ENCODE measurements at regions not wholly inside any gene's neighbourhood (a gene's known extent, or its start where the extent isn't known, plus 50 kb on each side); places are given as distances from the start of the nearest gene placed in this dataset.

DNA sequence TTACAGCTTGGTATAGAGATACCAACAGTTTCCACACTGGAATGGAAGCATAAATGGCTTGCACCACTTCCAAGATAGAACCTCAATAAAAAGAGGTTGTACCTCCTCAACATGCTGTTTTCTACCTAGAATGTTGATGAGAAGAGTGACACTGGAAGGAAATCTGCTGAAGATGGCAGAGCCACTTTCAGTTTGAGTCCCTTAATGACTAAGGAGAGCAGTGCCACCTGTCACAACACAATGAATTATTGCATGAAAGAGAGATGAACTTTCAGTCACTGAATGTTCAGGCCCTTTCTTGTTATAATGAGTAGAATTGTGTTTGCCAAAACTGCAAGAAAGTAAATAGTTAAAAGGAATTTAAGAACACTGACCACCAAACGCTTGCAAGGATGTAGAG lies 958.5 kb downstream of the DTWD2 start:
- DNase-seq (ENCODE audit: extremely low spot score), result no peak
- ChIA-PET CTCF (no interaction called here), POLR2A (no interaction called here)
- no peak for TF ChIP-seq LEF1 (IDR thresholded peaks at IDR 0.05; ENCODE audit: borderline replicate concordance)
- no peak for TF ChIP-seq HDGF (IDR thresholded peaks at IDR 0.05; ENCODE audit: borderline replicate concordance)
- TF ChIP-seq L3MBTL2 (conservative IDR thresholded peaks at IDR 0.05), result no peak
- no peak for TF ChIP-seq SP1 (IDR thresholded peaks at IDR 0.05)
- TF ChIP-seq SUZ12 (IDR thresholded peaks at IDR 0.05), result no peak
- TF ChIP-seq FOXM1 (IDR thresholded peaks at IDR 0.05; ENCODE audit: borderline replicate concordance), result no peak
- TF ChIP-seq, protein P1, sequence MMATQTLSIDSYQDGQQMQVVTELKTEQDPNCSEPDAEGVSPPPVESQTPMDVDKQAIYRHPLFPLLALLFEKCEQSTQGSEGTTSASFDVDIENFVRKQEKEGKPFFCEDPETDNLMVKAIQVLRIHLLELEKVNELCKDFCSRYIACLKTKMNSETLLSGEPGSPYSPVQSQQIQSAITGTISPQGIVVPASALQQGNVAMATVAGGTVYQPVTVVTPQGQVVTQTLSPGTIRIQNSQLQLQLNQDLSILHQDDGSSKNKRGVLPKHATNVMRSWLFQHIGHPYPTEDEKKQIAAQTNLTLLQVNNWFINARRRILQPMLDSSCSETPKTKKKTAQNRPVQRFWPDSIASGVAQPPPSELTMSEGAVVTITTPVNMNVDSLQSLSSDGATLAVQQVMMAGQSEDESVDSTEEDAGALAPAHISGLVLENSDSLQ (IDR thresholded peaks at IDR 0.05), result no peak
- TF ChIP-seq ARNT (IDR thresholded peaks at IDR 0.05), result no peak
- no peak for TF ChIP-seq FOXA1 (IDR thresholded peaks at IDR 0.05)
- no peak for TF ChIP-seq FOXK2 (IDR thresholded peaks at IDR 0.05)

DNA sequence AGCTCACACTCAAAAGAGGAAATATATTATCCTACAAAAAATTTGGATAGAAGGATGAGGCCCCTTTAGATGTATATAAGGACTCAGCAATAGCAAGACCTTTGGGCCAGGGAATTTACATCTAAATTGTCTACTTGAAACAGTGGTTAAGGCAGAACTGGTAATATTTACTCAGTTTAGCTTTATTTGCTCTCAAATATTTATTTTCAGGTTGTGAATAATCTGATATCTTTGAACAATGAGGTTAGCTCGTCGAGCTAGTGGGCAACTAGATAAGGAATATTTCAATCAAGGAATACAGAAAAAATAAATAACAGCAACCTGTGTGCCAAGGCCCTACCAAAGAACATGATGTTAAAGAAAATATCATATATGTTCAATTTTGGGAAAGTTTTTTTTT lies 966.3 kb downstream of the DTWD2 start:
- no peak for DNase-seq (ENCODE audit: extremely low spot score)
- no peak for TF ChIP-seq ELF4 (IDR thresholded peaks at IDR 0.05)
- CTCF ChIA-PET, result no interaction called here
- POLR2A ChIA-PET, result no interaction called here

GRCh38 chr5:118017536-118017935 lies 970.8 kb downstream of the DTWD2 start:
- no peak for DNase-seq (ENCODE audit: extremely low spot score)
- TF ChIP-seq L3MBTL2 (conservative IDR thresholded peaks at IDR 0.05) (no peak), SP1 (IDR thresholded peaks at IDR 0.05) (no peak), ZNF384 (IDR thresholded peaks at IDR 0.05) (no peak), FOXM1 (IDR thresholded peaks at IDR 0.05; ENCODE audit: borderline replicate concordance) (no peak), ARNT (IDR thresholded peaks at IDR 0.05) (no peak), BHLHE40 (IDR thresholded peaks at IDR 0.05; ENCODE audit: borderline replicate concordance) (no peak), HDGF (IDR thresholded peaks at IDR 0.05; ENCODE audit: borderline replicate concordance) (no peak), FOXK2 (IDR thresholded peaks at IDR 0.05) (no peak), TARDBP (IDR thresholded peaks at IDR 0.05) (no peak), FOXA1 (IDR thresholded peaks at IDR 0.05) (no peak), LEF1 (IDR thresholded peaks at IDR 0.05; ENCODE audit: borderline replicate concordance) (no peak), CTBP1 (IDR thresholded peaks at IDR 0.05; ENCODE audit: borderline replicate concordance) (no peak), SUZ12 (IDR thresholded peaks at IDR 0.05) (no peak), NFRKB (IDR thresholded peaks at IDR 0.05) (no peak), ELF4 (IDR thresholded peaks at IDR 0.05) (no peak)
- TF ChIP-seq, protein P1 (IDR thresholded peaks at IDR 0.05), result no peak
- ChIA-PET POLR2A (no interaction called here), CTCF (no interaction called here)

GRCh38 chr5:118016396-118016795 lies 972.0 kb downstream of the DTWD2 start:
- CTCF ChIA-PET, result no interaction called here
- no peak for DNase-seq (ENCODE audit: extremely low spot score)
- POLR2A ChIA-PET, result no interaction called here
- TF ChIP-seq SUZ12 (IDR thresholded peaks at IDR 0.05) (no peak), ELF4 (IDR thresholded peaks at IDR 0.05) (no peak), BHLHE40 (IDR thresholded peaks at IDR 0.05; ENCODE audit: borderline replicate concordance) (no peak), CTBP1 (IDR thresholded peaks at IDR 0.05; ENCODE audit: borderline replicate concordance) (no peak), FOXM1 (IDR thresholded peaks at IDR 0.05; ENCODE audit: borderline replicate concordance) (no peak), HDGF (IDR thresholded peaks at IDR 0.05; ENCODE audit: borderline replicate concordance) (no peak), SP1 (IDR thresholded peaks at IDR 0.05) (no peak), ARNT (IDR thresholded peaks at IDR 0.05) (no peak), NFRKB (IDR thresholded peaks at IDR 0.05) (no peak)
- TF ChIP-seq, protein P1 (IDR thresholded peaks at IDR 0.05), result no peak

DNA sequence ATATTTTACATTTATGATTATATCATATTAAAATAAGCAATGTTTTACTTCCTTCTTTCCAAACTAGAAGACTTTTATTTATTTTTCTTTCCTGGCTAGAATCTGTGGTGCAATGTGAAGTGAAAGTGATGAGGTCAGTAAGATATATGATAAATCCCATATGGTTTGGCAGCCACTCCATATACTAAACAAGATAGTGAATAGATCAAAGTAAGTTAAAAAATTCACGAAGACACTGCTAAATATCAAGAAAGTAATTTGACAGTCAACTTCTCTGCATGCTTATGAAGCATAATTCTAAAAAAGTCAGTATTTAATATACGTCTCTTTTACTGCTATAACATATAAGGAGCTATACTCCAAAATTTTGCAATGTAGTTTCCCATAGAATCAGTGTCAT lies 972.8 kb downstream of the DTWD2 start:
- no peak for DNase-seq (ENCODE audit: extremely low spot score)
- ChIA-PET POLR2A (no interaction called here), CTCF (no interaction called here)

GRCh38 chr5:118009741-118010297 lies 978.5 kb downstream of the DTWD2 start:
- ChIA-PET CTCF (no interaction called here), POLR2A (no interaction called here)
- no peak for TF ChIP-seq SUZ12 (IDR thresholded peaks at IDR 0.05)
- TF ChIP-seq ARNT (IDR thresholded peaks at IDR 0.05), result no peak
- no peak for TF ChIP-seq LEF1 (IDR thresholded peaks at IDR 0.05; ENCODE audit: borderline replicate concordance)
- no peak for TF ChIP-seq TARDBP (IDR thresholded peaks at IDR 0.05)
- TF ChIP-seq, protein P1 (IDR thresholded peaks at IDR 0.05), result no peak
- no peak for TF ChIP-seq CTBP1 (IDR thresholded peaks at IDR 0.05; ENCODE audit: borderline replicate concordance)
- DNase-seq (ENCODE audit: extremely low spot score), result no peak

More for the DNA sequence above, 972.8 kb downstream of the DTWD2 start:
- TF ChIP-seq BHLHE40 (IDR thresholded peaks at IDR 0.05; ENCODE audit: borderline replicate concordance) (no peak), HDGF (IDR thresholded peaks at IDR 0.05; ENCODE audit: borderline replicate concordance) (no peak), ARNT (IDR thresholded peaks at IDR 0.05) (no peak), FOXA1 (IDR thresholded peaks at IDR 0.05) (no peak), LEF1 (IDR thresholded peaks at IDR 0.05; ENCODE audit: borderline replicate concordance) (no peak)

Measured in HEK293T (cell line).